HepG2 (cell line): ENCODE measurements at regions not wholly inside any gene's neighbourhood (a gene's known extent, or its start where the extent isn't known, plus 50 kb on each side); places are given as distances from the start of the nearest gene placed in this dataset.

Experiments
- ATAC-seq: fragments of 200-7000 bp; cut with Tn5 transposase; 3 replicates; pipeline ENCODE4 v1.9.1; 2020; ENCODE audit warnings: mild to moderate bottlenecking, moderate library complexity
- BruUV-seq: library from RNA; stranded (reverse); fragments of 400-500 nt; replicated peaks from 2 replicates; lab custom pipeline; 2021; lab: Mats Ljungman, UMichigan
- CTCF ChIA-PET: fragments of 300-600 bp; formaldehyde crosslinking; extraction: SDS; loops from one replicate; lab custom pipeline; 2021; ENCODE audit warnings: low total read pairs, inconsistent platforms, low intra/inter-chr PET ratio; lab: Yijun Ruan, JAX
- POLR2A ChIA-PET: fragments of 350-600 bp; sonication (Branson Sonifier 250); formaldehyde crosslinking; loops from one replicate; lab custom pipeline; 2020; ENCODE audit warnings: antibody characterized with exemption, inconsistent platforms; lab: Yijun Ruan, JAX
- DNase-seq: peaks from one replicate; pipeline ENCODE4 v3.0.0-alpha.2; 2015; ENCODE audit warnings: low spot score
- FAIRE-seq: peaks from 3 replicates; lab custom pipeline; 2011; peaks lifted over from hg19 to GRCh38; lab: Jason Lieb, UNC
- H2AFZ ChIP-seq: one replicate; pipeline ENCODE4 v1.6.1; 2011; ENCODE audit warnings: low read length, inconsistent platforms
- H3K27ac ChIP-seq: fragments of 300-600 bp; 3 replicates; pipeline ENCODE4 v1.8.0; 2011; ENCODE audit warnings: mixed run types, mild to moderate bottlenecking, mixed read lengths, low read length, inconsistent platforms; ENCODE audit not compliant: insufficient read depth; ENCODE audit errors: extremely low read length
- H3K27me3 ChIP-seq, 2 experiments: fragments of 200-600 bp in 1 of 2; 2 replicates in 1 of 2; 3 replicates in 1 of 2; pipeline versions ENCODE4 v1.6.0 to v1.8.0; 2011; ENCODE audit warnings: low read length in 2 of 2, mild to moderate bottlenecking in 2 of 2, moderate library complexity in 2 of 2, inconsistent platforms in 1 of 2; ENCODE audit not compliant: insufficient read depth in 2 of 2, control insufficient read depth in 1 of 2
- H3K36me3 ChIP-seq, 2 experiments: fragments of 200-600 bp in 1 of 2; replicated peaks in 1 of 2; 2 replicates in 1 of 2; 3 replicates in 1 of 2; pipeline versions ENCODE4 v1.5.1 to v1.8.0; 2011; ENCODE audit warnings: low read length in 2 of 2, inconsistent platforms in 1 of 2; ENCODE audit not compliant: insufficient read depth in 2 of 2, control insufficient read depth in 1 of 2
- H3K4me1 ChIP-seq: 2 replicates; pipeline ENCODE4 v1.5.1; 2012; ENCODE audit warnings: low read length, inconsistent platforms; ENCODE audit not compliant: insufficient read depth
- H3K4me2 ChIP-seq: 2 replicates; pipeline ENCODE4 v1.6.0; 2011; ENCODE audit warnings: low read depth, low read length, inconsistent platforms
- H3K4me3 ChIP-seq, 3 experiments: fragments of 200-600 bp in 1 of 3; sonication (generic), shearing (Covaris generic) in 1 of 3; replicated peaks in 1 of 3; 2 replicates each; pipeline ENCODE4 v1.5.1; 2011 to 2016; ENCODE audit warnings: low read length in 3 of 3, inconsistent platforms in 2 of 3, low read depth in 2 of 3, mild to moderate bottlenecking in 2 of 3, control low read depth in 1 of 3, mixed read lengths in 1 of 3; ENCODE audit not compliant: insufficient read depth in 1 of 3
- H3K79me2 ChIP-seq: one replicate; pipeline ENCODE4 v1.6.1; 2011; ENCODE audit warnings: low read length, inconsistent platforms; ENCODE audit not compliant: insufficient read depth
- H3K9ac ChIP-seq: 2 replicates; pipeline ENCODE4 v1.6.0; 2011; ENCODE audit warnings: mild to moderate bottlenecking, low read depth, low read length, inconsistent platforms; ENCODE audit not compliant: insufficient read depth
- H3K9me3 ChIP-seq: 2 replicates; pipeline ENCODE4 v1.5.1; 2012; ENCODE audit warnings: mild to moderate bottlenecking, low read length
- H4K20me1 ChIP-seq: 2 replicates; pipeline ENCODE4 v1.6.0; 2011; ENCODE audit warnings: inconsistent platforms, mild to moderate bottlenecking, low read length, moderate library complexity; ENCODE audit not compliant: insufficient read depth
- CEBPG ChIP-seq: IDR thresholded peaks from 2 replicates; pipeline ENCODE4 v1.6.1; 2016
- ETV5 ChIP-seq: IDR thresholded peaks from 2 replicates; pipeline ENCODE4 v1.6.1; 2018; ENCODE audit warnings: missing biosample characterization, missing genetic modification reagents, inconsistent platforms, borderline replicate concordance
- FOXO1 ChIP-seq: sonication (generic); formaldehyde crosslinking; IDR thresholded peaks from 2 replicates; pipeline ENCODE4 v1.4.0; 2020; ENCODE audit warnings: missing genetic modification reagents
- HDAC1 ChIP-seq: sonication (generic); formaldehyde crosslinking; IDR thresholded peaks from 2 replicates; pipeline ENCODE4 v1.5.1; 2020; ENCODE audit warnings: mild to moderate bottlenecking, missing genetic modification reagents
- ISL2 ChIP-seq: sonication (generic); formaldehyde crosslinking; IDR thresholded peaks from 2 replicates; pipeline ENCODE4 v1.5.0; 2020; ENCODE audit warnings: missing genetic modification reagents
- MXD1 ChIP-seq: sonication (generic); formaldehyde crosslinking; IDR thresholded peaks from 2 replicates; pipeline ENCODE4 v1.4.0; 2020; ENCODE audit warnings: mild to moderate bottlenecking, missing genetic modification reagents
- NFKBIZ ChIP-seq: IDR thresholded peaks from 2 replicates; pipeline ENCODE4 v1.6.1; 2018; ENCODE audit warnings: missing genetic modification reagents, missing compliant biosample characterization
- REPIN1 ChIP-seq: sonication (generic); formaldehyde crosslinking; IDR thresholded peaks from 2 replicates; pipeline ENCODE4 v1.8.0; 2022; ENCODE audit warnings: missing genetic modification reagents, low read depth, mild to moderate bottlenecking, borderline replicate concordance
- RXRA ChIP-seq: sonication (generic); formaldehyde crosslinking; IDR thresholded peaks from 2 replicates; pipeline ENCODE4 v1.5.1; 2020; ENCODE audit warnings: missing genetic modification reagents
- SALL1 ChIP-seq: sonication (generic); formaldehyde crosslinking; IDR thresholded peaks from 2 replicates; pipeline ENCODE4 v1.8.0; 2022; ENCODE audit warnings: mild to moderate bottlenecking, missing genetic modification reagents
- TSC22D2 ChIP-seq: sonication (generic); formaldehyde crosslinking; IDR thresholded peaks from 2 replicates; pipeline ENCODE4 v1.5.1; 2020; ENCODE audit warnings: missing genetic modification reagents, mild to moderate bottlenecking, borderline replicate concordance
- ZBTB38 ChIP-seq: sonication (generic); formaldehyde crosslinking; IDR thresholded peaks from 2 replicates; pipeline ENCODE4 v1.5.1; 2020; ENCODE audit warnings: mild to moderate bottlenecking, missing genetic modification reagents
- ZBTB40 ChIP-seq, 2 experiments: fragments of 450-650 bp in 1 of 2; sonication (generic) in 1 of 2; formaldehyde crosslinking in 1 of 2; IDR thresholded peaks; 2 replicates each; pipeline versions ENCODE4 v1.6.1 to v1.8.0; 2016 to 2022; ENCODE audit warnings: antibody characterized with exemption in 1 of 2, mild to moderate bottlenecking in 1 of 2, missing genetic modification reagents in 1 of 2
- ZNF234 ChIP-seq: sonication (generic); formaldehyde crosslinking; conservative IDR thresholded peaks from 2 replicates; pipeline ENCODE4 v1.5.1; 2020; ENCODE audit warnings: mild to moderate bottlenecking, missing genetic modification reagents
- ZNF460 ChIP-seq: sonication (generic); formaldehyde crosslinking; IDR thresholded peaks from 2 replicates; pipeline ENCODE4 v1.5.1; 2020; ENCODE audit warnings: missing genetic modification reagents, mild to moderate bottlenecking, borderline replicate concordance
- ZNF713 ChIP-seq: sonication (generic); formaldehyde crosslinking; IDR thresholded peaks from 2 replicates; pipeline ENCODE4 v1.4.0; 2020; ENCODE audit warnings: mild to moderate bottlenecking, missing genetic modification reagents
- WGBS: methylation state at CpG from one replicate; pipeline ENCODE4 v1.1.6; 2017; ENCODE audit warnings: low lambda C conversion rate; 5-methylcytosine and 5-hydroxymethylcytosine counted together
- in situ Hi-C: cut with HindIII; loops from 2 replicates; pipeline ENCODE4 v1.10.0; 2017; ENCODE audit warnings: low pct_unique_long_range_greater_than_20kb; ENCODE audit not compliant: extremely low pct_ligation_motif_present
- intact Hi-C: fragments of 100-400 bp; cut with micrococcal nuclease; formaldehyde crosslinking; loops from one replicate; pipeline ENCODE4 v1.10.0; 2022; ENCODE audit not compliant: unreplicated experiment

GRCh38 chr2:95728878-95729596 is 137.2 kb downstream of the TRIM43 start:
- in situ Hi-C loops, result no loop called here
- Histone ChIP-seq H3K36me3 (no peaks in the 10 kb centered on the region), H3K4me2 (no peak overlapping the region), H3K27ac (no peak overlapping the region), H3K27me3 (no peaks in the 10 kb centered on the region), H3K9me3 (no peaks in the 10 kb centered on the region), H2AFZ (no peak overlapping the region), H4K20me1 (no peaks in the 10 kb centered on the region), H3K9ac (no peak overlapping the region), H3K4me3 (no peak overlapping the region), H3K79me2 (no peaks in the 10 kb centered on the region), H3K4me1 (no peaks in the 10 kb centered on the region)
- intact Hi-C loops, result loop anchor here (1.0 kb wide), 2 partner anchors 339 to 384 kb away; no protein-coding TSS in a partner anchor
- ATAC-seq (peak; percentile 98), FAIRE-seq (peak; percentile 97), DNase-seq (peak; percentile 76)
- WGBS, result 9% methylated on average over 8 of the region's 8 CpGs
- ChIA-PET CTCF (interaction anchor here (1.0 to 1.8 kb wide), 5 partner anchors 315 to 497 kb away, joined by 3 to 7 read pairs (median 5); no protein-coding TSS in a partner anchor), POLR2A (no interaction called here)
- no TSS peak for BruUV-seq
- TF ChIP-seq HDAC1 (peak; percentile 16; the same call in 1 of the 2 replicates), ZNF234 (no peak), TSC22D2 (CRISPR knock-in tag) (0 out of 2 replicates have a peak, but pooled peaks have one; percentile 73), MXD1 (CRISPR knock-in tag) (no peak), SALL1 (CRISPR knock-in tag) (peak; percentile 26; the same call in 1 of the 2 replicates), REPIN1 (0 out of 2 replicates have a peak, but pooled peaks have one; percentile 18), ZNF460 (CRISPR knock-in tag) (no peak), ZNF713 (CRISPR knock-in tag) (no peak), NFKBIZ (CRISPR knock-in tag) (no peak), CEBPG (CRISPR knock-in tag) (peak; percentile 28; the same call in 1 of the 2 replicates), RXRA (no peak), ZBTB38 (CRISPR knock-in tag) (no peak), ZBTB40 (IDR thresholded peaks at IDR 0.05) (no peak), ZBTB40 (CRISPR knock-in tag; IDR thresholded peaks at IDR 0.05) (no peak), ETV5 (CRISPR knock-in tag) (peak; percentile 11; the same call in 1 of the 2 replicates), FOXO1 (CRISPR knock-in tag) (0 out of 2 replicates have a peak, but pooled peaks have one; percentile 28), ISL2 (CRISPR knock-in tag) (no peak)
